CD4-positive, alpha-beta T cell treated with Interleukin-12 subunit alpha and Interleukin-12 subunit beta, for 1 hour (primary cell): ENCODE measurements at regions not wholly inside any gene's neighbourhood (a gene's known extent, or its start where the extent isn't known, plus 50 kb on each side); places are given as distances from the start of the nearest gene placed in this dataset.

Experiments
- DNase-seq: peaks from one replicate; pipeline ENCODE4 v3.0.0-alpha.2; 2020

DNA sequence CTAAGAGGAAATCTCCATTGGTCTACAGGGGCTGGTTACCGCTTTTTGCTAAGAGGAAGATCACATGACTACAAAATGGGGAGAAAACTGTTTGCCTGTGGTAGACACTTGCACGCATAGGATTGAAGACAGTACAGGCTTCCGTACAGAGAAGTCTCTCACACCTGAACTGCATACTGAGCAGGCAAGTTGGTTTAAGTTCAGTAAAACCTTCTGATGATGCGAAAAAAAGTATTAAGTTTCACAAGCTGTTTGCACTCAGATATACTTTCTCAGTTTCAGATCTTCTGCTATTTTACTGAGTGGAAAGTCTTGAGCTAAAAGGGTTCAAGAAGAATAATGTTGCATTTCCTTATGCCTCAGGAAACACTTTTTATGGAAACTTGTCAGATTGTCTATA lies 292.2 kb upstream of the MC4R start:
- DNase-seq, result no peak

- DNase-seq, result no peak
These were observed 294.4 kb upstream of the MC4R start for GRCh38 chr18:60667016-60667415.

GRCh38 chr18:60668583-60668982 lies 296.0 kb upstream of the MC4R start:
- no peak for DNase-seq

DNA sequence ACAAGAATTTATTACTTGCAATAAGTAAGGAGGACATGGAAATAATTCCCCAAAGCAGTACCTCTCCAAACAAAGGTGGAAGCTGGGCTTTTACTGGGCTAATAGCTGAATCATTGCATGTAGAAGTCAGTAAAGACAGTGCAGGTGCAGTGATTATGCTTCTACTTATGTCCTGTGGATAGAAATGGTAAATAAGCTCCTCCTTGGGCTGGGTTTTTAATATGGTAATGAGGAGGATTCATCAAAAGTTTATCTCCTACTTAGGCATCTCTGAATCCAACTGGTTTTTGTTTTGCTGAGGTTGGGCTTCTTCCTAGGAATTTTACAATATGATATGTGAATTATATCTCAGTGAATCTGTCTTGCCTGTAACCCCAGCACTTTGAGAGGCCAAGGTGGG lies 297.4 kb upstream of the MC4R start:
- DNase-seq, result no peak

- no peak for DNase-seq
These were observed 298.4 kb upstream of the MC4R start for GRCh38 chr18:60671021-60671420.

- DNase-seq, result no peak
These were observed 302.6 kb upstream of the MC4R start for GRCh38 chr18:60675126-60675525.

GRCh38 chr18:60675801-60676200 lies 303.2 kb upstream of the MC4R start:
- DNase-seq, result no peak

DNA sequence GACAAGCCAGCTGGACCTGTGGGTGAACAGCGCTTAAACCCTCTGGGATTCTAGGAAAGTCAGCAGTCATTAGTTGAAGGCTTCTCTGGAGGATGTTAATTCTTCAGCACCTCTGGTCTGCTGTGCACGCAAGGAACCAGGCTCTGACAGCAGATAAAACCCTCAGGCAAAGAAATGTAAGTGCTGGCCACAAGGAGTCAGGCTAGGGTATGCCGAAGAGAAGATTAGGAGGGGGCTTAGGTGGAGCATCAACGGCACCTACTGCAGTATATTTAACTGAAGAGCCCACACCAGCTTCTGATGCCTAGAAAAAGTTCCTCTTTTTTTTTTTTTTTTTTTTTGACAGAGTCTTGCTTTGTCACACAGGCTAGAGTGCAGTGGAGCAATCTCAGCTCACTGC lies 304.2 kb upstream of the MC4R start:
- DNase-seq, result no peak

- no peak for DNase-seq
These were observed 312.4 kb upstream of the MC4R start for GRCh38 chr18:60684843-60685513.

- no peak for DNase-seq
These were observed 313.6 kb upstream of the MC4R start for GRCh38 chr18:60686142-60686541.

DNA sequence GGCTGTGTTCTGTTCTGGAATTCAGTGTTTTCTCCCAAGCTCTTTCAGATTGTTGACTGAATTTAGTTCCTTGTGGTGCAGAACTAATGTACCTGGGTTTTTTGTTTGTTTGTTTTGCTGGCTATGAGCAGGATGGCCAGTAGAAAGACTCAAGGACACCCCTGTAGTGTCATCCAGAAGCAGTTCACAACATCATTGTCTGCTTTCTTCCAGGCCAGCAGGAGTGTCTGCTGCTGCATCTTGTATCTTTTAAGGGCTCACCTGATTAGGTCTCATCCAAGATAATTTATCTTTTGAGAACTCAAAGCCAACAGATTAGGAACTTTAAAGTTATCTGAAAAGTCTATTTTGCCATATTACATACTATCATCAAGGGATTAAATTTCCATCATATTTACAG lies 318.5 kb upstream of the MC4R start:
- DNase-seq, result no peak

- no peak for DNase-seq
These were observed 320.9 kb upstream of the MC4R start for GRCh38 chr18:60693426-60693825.

- DNase-seq, result no peak
These were observed 326.3 kb upstream of the MC4R start for GRCh38 chr18:60698901-60699300.

DNA sequence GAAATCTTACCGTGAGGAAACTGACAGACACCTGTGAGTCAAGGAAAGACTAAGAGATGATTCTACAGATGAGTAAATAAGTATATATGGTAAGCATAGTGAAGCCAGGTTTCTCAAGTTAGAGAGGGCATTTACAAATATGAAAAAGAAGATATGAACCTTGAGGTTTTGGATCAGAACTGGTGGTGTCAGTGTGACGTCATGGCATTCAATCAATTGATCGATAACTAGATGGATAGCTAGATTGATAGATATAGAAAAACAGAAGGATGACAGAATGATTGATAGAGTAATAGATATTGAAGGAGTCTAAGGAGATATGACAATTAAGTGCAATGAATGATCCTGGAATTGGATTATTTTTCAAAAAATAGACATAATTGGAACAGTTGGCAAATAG lies 350.2 kb upstream of the MC4R start:
- no peak for DNase-seq

DNA sequence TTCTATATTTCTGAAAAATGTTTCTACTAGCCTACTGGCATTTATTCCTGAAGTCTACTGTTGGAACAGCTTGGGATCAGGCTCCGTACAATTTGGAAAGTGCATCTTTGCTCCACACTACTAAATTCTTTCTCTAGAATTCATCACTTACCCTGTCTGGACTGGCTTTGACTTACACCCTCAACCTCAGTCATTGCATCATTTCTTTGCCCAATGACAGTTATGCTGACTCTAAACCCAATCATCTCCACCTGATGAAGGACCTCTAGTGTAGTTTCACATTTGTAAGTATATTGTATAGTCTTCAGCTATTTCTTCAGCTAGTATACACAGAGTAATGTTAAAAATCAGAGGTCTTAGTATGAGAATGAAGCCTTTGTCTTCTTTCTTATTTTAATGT lies 359.6 kb upstream of the MC4R start:
- no peak for DNase-seq

DNA sequence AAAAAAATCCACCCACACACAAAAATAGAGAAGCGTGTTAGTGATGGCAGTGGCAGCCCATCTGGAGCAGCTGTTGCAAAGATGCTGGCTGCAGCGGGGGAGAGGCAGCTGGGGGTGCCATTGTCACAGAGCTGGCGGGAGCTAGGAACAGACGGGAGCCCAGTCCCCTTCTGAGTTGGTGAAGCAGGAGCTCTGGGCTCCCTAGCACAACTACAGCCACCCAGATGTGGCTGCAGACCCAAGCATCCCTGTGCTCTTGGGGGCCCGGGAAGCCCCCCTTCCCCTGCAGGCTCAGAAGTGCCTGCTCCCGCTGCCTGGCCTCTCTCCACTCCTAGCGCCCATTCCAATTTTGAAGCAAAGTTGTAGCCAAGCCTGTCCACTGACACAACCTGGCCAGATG lies 366.6 kb upstream of the MC4R start:
- no peak for DNase-seq

DNA sequence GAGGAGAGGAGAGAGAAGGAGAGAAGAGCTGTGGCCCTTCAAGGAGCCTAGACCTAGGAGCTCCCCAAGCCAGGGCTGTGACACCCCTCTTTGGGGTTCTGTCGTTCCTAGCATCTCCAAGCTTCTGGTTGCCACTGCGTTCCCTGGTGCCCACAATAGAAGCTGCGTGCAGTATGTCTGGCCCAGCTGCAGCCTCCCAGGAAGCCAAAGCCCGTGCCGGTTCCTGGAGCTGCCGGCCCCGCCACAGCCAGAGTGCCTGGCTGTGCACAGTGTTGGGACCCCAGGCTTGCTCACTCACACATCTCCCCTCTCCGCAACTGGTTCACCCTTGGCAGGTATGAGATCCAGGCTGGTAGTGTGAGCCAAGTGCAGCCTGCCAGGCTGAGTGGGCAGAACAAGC lies 367.7 kb upstream of the MC4R start:
- no peak for DNase-seq

DNA sequence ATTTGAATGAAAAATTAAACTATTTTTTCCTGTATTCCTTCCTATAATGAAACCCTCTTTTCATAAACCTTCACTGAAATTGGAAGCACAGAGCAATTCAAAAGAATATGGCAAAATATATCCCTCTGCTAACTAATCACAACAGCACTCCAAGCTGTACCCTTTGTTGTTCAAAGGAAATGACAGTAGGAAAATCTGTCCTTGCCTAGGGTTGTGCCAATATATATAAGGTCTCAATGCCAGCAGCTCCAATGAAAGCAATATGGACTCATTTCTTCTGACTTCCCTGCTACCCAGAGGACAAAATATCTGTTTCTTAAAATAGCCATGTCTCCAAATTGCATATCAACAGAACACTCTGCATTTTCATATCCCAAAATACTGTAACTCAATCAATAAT lies 373.9 kb upstream of the MC4R start:
- DNase-seq, result no peak

DNA sequence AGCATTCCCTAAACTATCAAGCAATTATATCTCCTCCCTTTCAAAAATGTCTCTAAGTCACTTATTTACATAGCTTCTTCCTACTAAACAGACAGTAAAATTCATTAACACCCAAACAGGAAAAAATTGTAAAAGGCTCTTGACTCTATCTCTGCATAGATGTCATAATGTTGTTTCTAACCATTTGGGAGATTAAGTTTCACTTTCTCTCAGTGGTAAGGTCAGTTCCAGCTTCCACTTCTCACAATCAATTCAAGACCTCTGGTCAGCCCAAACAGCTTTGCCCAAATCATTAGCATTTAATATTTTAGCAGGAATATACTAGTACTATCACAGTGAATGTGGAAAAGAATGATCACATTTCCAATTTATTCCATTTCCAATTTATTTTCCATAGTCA lies 374.3 kb upstream of the MC4R start:
- DNase-seq, result no peak

GRCh38 chr18:60753753-60754152 lies 381.2 kb upstream of the MC4R start:
- no peak for DNase-seq

DNA sequence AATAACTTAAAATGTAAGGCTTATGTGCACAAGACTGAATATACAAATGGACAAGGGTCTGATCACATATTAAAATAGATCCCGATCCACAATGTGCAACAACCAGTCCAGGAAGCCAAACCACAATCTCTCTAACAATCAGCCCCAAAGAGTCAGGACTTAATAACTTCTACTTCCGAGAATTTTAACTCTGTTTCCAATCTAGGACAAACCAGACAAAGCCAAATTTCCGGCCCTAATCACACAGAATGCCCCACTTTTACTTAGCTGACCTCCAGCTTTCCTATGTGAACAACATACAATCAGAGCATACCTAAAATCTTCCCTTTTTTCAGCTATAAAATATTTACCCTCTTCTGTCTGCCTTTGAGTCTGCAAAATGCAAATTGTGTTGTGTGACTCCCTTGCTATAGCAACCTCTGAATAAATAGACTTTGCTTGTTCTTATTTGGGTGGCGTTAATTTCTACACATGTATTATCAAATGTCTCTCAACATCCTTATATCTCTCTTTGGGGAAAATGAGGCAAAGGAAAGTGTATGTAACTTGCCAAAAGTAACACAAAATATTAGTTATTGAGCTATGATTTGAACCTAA lies 381.9 kb upstream of the MC4R start:
- DNase-seq, result no peak

DNA sequence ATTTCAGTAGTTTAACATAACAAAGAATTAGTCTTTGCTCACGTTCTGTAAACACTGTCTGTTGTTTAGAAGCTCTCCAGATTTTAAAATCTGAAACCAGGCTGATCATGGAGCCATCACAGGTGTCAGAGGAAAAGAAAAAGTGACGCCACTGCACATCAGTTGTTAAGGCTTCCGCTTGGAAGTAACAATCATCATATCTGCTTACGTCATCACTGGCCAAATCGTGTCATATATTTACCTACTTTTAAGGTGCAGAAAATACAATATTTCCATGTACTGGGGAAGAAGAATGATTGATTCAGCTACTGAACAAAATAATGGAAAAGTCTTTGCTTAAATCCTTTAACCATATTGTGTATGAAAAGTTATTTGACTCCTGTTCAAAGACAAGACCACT lies 382.6 kb upstream of the MC4R start:
- no peak for DNase-seq

GRCh38 chr18:60775978-60776377 lies 403.4 kb upstream of the MC4R start:
- DNase-seq, result no peak

GRCh38 chr18:60784161-60784560 lies 411.6 kb upstream of the MC4R start:
- DNase-seq, result no peak

DNA sequence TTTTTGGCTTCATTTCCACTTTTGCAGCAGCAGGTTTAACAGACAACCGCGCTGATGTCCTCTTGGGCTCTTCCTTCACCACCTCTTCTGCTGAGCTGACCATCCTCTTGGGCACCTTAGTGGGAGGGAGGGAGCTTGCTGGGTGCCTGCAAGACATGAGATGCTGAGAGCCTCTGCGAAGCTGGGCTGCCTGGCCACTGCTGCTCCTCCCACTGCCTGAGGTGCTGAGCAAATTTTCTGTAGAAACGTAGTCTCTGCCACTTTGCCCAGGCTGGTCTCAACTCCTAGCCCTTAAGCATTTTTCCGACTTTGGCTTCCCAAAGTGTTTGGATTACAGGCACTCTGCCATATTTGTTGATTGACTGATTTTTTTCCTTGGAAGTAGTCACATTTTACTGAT lies 422.2 kb upstream of the MC4R start:
- DNase-seq, result no peak
